GM19463 (cell line): ENCODE measurements at regions not wholly inside any gene's neighbourhood (a gene's known extent, or its start where the extent isn't known, plus 50 kb on each side); places are given as distances from the start of the nearest gene placed in this dataset.
"Not testable (repeated sequence)": the region's sequence is repeated elsewhere in the genome, so short reads cannot be mapped to it uniquely, and the experiment has no call there.

Experiments
- ATAC-seq: cut with Tn5 transposase; IDR thresholded peaks from one replicate; pipeline ENCODE4 v1.9.1; 2021; ENCODE audit warnings: mild to moderate bottlenecking, moderate library complexity; ENCODE audit not compliant: unreplicated experiment

DNA sequence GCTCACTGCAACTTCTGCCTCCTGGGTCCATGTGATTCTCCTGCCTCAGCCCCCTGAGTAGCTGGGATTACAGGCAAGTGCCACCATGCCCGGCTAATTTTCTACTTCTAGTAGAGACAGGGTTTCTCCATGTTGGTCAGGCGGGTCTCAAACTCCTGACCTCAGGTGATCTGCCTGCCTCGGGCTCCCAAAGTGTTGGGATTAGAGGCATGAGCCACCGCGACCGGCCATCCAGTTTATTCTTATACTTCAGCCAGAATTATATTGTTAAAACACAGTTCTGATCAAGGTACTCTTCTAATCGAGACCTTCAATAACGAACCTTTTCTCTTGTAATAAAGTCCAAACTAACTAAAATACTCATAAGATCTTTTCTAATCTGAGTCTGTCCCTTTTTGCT, 119.6 kb upstream of the FAR2 start:
- not testable (repeated sequence) for ATAC-seq

DNA sequence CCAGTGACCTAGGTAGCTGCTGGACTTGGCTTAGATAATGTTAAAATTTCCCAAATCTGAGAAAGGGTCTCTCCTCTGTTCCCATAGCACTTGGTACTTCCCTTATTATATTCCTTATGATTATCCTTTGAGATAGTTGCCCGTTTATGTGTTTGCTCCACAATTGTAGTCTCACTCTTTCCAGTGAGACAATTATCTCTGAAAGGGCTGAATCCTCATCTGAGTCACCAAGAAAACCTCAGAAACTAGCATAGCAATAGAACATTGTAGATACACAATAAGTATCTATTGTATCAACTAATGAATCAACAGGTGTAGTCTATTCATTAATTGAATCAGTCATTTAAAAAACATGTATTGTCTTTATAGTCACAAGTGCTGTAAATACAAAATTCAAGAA, 119.1 kb upstream of the FAR2 start:
- ATAC-seq = no peak

GRCh38 chr12:29032446-29032845, 116.6 kb upstream of the FAR2 start:
- no peak for ATAC-seq

DNA sequence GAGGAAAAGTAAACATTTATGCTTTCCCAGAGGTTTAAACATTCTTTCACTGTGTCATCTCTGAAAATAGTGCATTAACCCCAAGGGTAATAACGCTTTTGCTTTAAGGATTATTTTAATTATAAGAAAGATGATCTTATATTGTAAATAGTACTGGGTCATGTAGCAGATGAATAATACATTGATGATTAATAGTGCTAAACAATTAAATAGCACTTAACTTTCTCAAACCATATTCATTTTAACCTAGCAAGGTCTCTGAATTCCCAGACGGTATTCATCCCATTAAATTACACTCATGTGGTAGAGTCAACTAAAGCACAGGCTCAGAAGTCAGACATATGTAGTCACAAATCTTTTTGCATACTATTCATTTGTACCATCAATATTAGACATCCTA, 115.6 kb upstream of the FAR2 start:
- ATAC-seq = no peak

- ATAC-seq = no peak
Measured at GRCh38 chr12:29035112-29035511, 114.0 kb upstream of the FAR2 start.

DNA sequence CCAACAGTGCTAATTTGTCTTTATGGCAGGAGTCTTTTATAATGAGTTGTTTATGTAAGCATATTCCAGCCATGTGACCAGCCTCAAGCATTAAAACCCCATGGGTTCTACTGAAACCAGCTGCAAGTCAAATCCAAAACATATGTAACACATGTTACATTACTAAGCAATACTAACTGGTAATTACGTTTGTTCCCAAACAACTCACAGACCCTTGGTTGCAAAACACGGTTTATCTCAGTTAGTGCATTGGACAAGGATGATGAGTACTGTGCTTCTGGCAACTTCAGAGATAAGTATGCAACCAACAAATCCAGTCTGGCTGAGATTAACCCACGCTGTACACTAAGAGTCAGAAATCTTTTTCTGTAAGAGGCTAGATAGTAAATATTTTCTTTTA, 110.1 kb upstream of the FAR2 start:
- no peak for ATAC-seq

GRCh38 chr12:29041621-29042020, 107.5 kb upstream of the FAR2 start:
- peak; percentile 70 for ATAC-seq

GRCh38 chr12:29043069-29043468, 106.0 kb upstream of the FAR2 start:
- ATAC-seq = no peak

- ATAC-seq = no peak
Measured at GRCh38 chr12:29044799-29045198, 104.3 kb upstream of the FAR2 start.

GRCh38 chr12:29048787-29049186, 100.3 kb upstream of the FAR2 start:
- no peak for ATAC-seq

- ATAC-seq = peak; percentile 63
Measured at GRCh38 chr12:29050503-29050902, 98.6 kb upstream of the FAR2 start.

- no peak for ATAC-seq
Measured at GRCh38 chr12:29051221-29051620, 97.9 kb upstream of the FAR2 start.

- ATAC-seq = no peak
Measured at GRCh38 chr12:29053567-29053966, 95.5 kb upstream of the FAR2 start.

DNA sequence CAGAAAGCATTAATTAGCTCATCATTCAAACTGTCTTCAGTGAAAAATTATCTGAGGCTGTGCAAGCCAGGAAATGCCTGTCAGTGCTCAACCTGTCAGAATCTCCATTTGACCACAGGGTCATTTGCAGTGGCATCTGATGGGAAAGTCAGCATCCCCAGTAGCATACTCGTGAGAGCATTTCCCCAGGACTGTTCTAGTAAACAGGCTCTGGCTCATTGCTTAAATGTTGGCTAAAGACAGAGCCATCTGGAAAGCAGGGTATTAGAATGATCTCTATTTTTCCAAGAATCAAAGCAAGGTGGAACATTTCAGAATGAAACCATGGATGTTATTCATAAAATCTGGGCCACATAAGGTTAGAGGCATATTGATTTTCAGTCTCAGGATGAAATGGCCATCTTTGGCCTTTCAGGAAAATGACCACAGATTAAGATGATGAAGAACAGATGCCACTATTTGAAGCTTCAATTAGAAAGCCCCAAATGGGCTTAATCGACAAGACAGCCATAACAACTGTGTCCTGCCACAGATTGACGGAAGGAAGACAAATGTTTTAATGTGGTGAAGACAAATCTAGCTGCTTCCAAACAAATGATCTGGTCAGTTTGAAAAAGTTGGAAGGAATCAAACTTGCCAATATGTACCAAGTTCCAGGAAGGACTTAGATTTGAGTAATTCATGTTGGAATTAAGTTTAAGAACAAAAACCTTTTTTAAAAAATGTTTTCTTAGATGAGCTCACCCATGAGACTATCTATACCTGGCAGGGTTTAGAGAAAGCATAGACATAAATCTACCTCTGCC, 94.0 kb upstream of the FAR2 start:
- ATAC-seq = no peak

DNA sequence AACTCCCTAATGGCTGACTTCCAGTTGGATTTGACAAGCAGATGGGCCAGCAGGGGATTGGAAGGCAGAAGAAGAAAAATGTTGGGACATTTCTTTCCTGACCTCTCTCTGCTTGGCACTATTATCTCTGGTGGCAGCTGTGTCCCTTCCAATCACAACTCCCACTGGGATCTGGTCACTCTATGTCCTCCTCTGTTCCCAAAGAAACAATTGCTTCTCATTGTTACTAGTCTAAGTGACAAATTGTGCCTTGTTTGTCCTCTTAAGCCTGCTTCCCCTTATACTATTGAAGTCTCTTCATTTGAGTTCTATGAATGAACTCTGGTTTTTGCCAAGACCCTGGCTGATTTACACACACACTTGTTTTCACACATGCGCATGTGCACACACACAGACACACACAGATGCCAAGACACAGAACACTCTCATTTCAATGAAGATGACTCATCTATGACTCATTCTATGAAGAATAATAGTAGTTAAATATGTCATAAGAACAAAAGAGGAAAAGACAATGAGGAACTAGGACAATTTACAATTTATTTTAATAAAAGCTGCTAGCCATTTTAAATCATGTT, 83.0 kb upstream of the FAR2 start:
- peak; percentile 76 for ATAC-seq

- ATAC-seq = no peak
Measured at GRCh38 chr12:29067430-29067829, 81.6 kb upstream of the FAR2 start.

DNA sequence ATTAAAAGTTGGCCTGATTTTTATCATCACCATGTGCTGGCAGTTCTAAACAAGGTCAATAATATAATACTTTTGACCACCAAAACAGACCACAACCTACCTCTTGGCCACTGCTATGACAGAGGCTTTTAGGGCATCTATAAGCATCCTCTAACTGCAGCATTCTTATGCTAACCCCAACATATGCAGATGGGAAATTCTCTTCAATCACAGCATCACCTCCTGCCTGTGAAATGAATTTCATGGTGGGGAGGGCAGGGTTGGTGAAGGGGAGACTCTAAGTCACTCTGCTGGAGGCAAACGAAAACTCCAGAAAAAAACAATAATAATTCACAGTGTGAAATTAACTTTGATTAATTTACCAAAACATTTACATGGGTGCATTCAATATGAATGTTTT, 78.8 kb upstream of the FAR2 start:
- no peak for ATAC-seq

DNA sequence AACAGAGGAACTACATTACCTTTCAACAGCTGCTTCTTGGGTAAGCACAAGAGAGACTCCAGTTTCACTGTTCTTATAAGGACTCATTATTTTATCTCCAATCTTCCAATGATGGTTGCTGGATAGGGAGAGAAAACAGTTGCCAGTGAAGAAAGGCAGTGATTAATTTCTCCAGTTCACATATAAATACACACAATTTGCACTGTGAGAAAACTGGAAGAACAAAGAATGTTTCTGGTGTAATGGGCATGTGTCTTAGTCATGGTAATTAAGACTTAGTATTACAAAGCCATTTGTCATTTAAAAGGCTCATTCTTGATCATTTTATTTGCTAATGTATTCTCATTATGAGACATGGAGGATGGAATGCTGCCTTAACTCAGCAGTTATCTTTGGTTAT, 78.0 kb upstream of the FAR2 start:
- no peak for ATAC-seq

GRCh38 chr12:29072631-29073030, 76.4 kb upstream of the FAR2 start:
- ATAC-seq = no peak

- peak; percentile 83 for ATAC-seq
Measured at GRCh38 chr12:29073631-29074239, 75.3 kb upstream of the FAR2 start.

DNA sequence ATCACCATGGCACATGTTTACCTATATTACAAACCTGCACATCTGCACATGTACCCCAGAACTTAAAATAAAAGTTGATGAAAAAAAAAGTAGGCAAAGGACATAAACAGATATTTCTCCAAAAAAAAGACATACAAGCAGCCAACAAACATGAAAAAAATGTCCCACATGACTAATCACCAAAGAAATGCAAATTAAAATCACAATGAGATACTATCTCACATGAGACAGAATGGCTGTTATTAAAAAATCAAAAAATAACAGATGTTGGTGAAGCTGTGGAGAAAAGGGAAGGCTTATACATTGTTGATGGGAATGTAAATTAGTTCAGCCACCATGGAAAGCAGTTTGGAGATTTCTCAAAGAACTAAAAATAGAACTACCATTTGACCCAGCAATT, 68.0 kb upstream of the FAR2 start:
- no peak for ATAC-seq

GRCh38 chr12:29082522-29082921, 66.6 kb upstream of the FAR2 start:
- ATAC-seq = peak; percentile 50
